Tibial nerve (tissue), 4 donors: ENCODE measurements at regions not wholly inside any gene's neighbourhood (a gene's known extent, or its start where the extent isn't known, plus 50 kb on each side); places are given as distances from the start of the nearest gene placed in this dataset.

ENCODE experiments used
- CTCF ChIP-seq, 5 experiments: fragments of 200-600 bp in 3 of 5; fragments of 450-650 bp in 2 of 5; sonication (generic) in 3 of 5; IDR thresholded peaks; one replicate each; pipeline ENCODE4 v1.5.1; 2016 to 2019; ENCODE audit warnings: antibody characterized with exemption in 5 of 5, mild to moderate bottlenecking in 3 of 5, moderate library complexity in 2 of 5
- EP300 ChIP-seq, 2 donors: sonication (generic); formaldehyde crosslinking; IDR thresholded peaks; one replicate each; pipeline ENCODE4 v1.6.1; 2017; ENCODE audit warnings: antibody characterized with exemption in 2 of 2, mild to moderate bottlenecking in 1 of 2

GRCh38 chr3:30189900-30190299 lies 416.5 kb upstream of the TGFBR2 start:
- TF ChIP-seq CTCF (IDR thresholded peaks at IDR 0.05): no peak
- no peak for TF ChIP-seq EP300 (IDR thresholded peaks at IDR 0.05)
